ENCODE measurements at regions not wholly inside any gene's neighbourhood (a gene's known extent, or its start where the extent isn't known, plus 50 kb on each side); places are given as distances from the start of the nearest gene placed in this dataset.
A peak's percentile ranks its signal among the peaks of the same experiment; 100 is the strongest.

- Histone ChIP-seq H3K4me1 (ENCODE audit: control insufficient read depth in 3 of 3, insufficient read depth in 2 of 3, low read depth in 1 of 3, low read length in 2 of 3) (peaks cover 4 to 43% (median 8%) of the 10 kb centered on the region in 3 donors), H3K9me3 (ENCODE audit: control insufficient read depth in 2 of 2, insufficient read depth in 1 of 2, low read depth in 1 of 2, low read length in 1 of 2) (no peaks in the 10 kb centered on the region), H3K4me3 (ENCODE audit: low read depth in 1 of 3, low read length in 3 of 3) (no peak overlapping the region), H3K36me3 (ENCODE audit: control insufficient read depth in 3 of 3, insufficient read depth in 2 of 3, low read depth in 1 of 3, low read length in 3 of 3) (no peaks in the 10 kb centered on the region), H3K27ac (ENCODE audit: low read depth in 1 of 3, low read length in 2 of 3) (no peak overlapping the region), H3K27me3 (ENCODE audit: control insufficient read depth in 3 of 3, insufficient read depth in 3 of 3, low read length in 3 of 3) (no peaks in the 10 kb centered on the region)
- FAIRE-seq (no peak), DNase-seq (no peak)
- WGBS, 3 donors = 36 to 74% (median 44%) methylated on average over 4 of the region's 4 CpGs
Observed at GRCh38 chr2:105607920-105608504, 136.7 kb upstream of the NCK2 start.

GRCh38 chr2:105606081-105606480 is 138.6 kb upstream of the NCK2 start:
- no peak overlapping the region for H3K27ac ChIP-seq (ENCODE audit: low read depth in 1 of 3, low read length in 2 of 3)
- no peak overlapping the region for H3K4me3 ChIP-seq (ENCODE audit: low read depth in 1 of 3, low read length in 3 of 3)
- peaks cover 4 to 41% (median 10%) of the 10 kb centered on the region in 3 donors for H3K4me1 ChIP-seq (ENCODE audit: control insufficient read depth in 3 of 3, insufficient read depth in 2 of 3, low read depth in 1 of 3, low read length in 2 of 3)
- no peaks in the 10 kb centered on the region for H3K36me3 ChIP-seq (ENCODE audit: control insufficient read depth in 3 of 3, insufficient read depth in 2 of 3, low read depth in 1 of 3, low read length in 3 of 3)
- H3K9me3 ChIP-seq (ENCODE audit: control insufficient read depth in 2 of 2, insufficient read depth in 1 of 2, low read depth in 1 of 2, low read length in 1 of 2) = no peaks in the 10 kb centered on the region
- H3K27me3 ChIP-seq (ENCODE audit: control insufficient read depth in 3 of 3, insufficient read depth in 3 of 3, low read length in 3 of 3) = no peaks in the 10 kb centered on the region
- 85 to 89% (median 87%) methylated on average over 3 of the region's 3 CpGs for WGBS, 3 donors
- no peak for FAIRE-seq
- no peak for DNase-seq

DNA sequence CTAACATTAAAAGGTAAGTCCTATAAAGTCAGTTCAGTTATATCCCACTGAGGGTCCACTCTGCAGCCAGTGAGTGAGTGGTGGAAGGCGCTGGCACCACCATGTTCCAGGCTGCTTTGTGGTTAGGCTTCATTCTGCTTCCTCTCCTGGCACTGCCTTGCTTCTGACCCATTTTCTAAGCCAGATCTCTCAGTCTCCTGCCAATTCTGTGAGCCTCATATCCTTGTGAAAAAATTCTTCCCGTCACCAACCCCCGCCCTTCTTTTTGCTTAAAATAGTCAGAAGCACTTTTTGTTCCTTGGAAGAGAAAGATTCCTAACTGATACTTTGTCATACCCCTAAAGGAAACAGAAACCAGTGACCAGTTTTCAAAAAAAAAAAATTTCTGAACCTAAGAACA is 139.8 kb upstream of the NCK2 start:
- Histone ChIP-seq H3K36me3 (ENCODE audit: control insufficient read depth in 3 of 3, insufficient read depth in 2 of 3, low read depth in 1 of 3, low read length in 3 of 3) (no peaks in the 10 kb centered on the region), H3K27me3 (ENCODE audit: control insufficient read depth in 3 of 3, insufficient read depth in 3 of 3, low read length in 3 of 3) (no peaks in the 10 kb centered on the region), H3K4me3 (ENCODE audit: low read depth in 1 of 3, low read length in 3 of 3) (no peak overlapping the region), H3K27ac (ENCODE audit: low read depth in 1 of 3, low read length in 2 of 3) (no peak overlapping the region), H3K4me1 (ENCODE audit: control insufficient read depth in 3 of 3, insufficient read depth in 2 of 3, low read depth in 1 of 3, low read length in 2 of 3) (peaks cover 3 to 35% (median 4%) of the 10 kb centered on the region in 3 donors), H3K9me3 (ENCODE audit: control insufficient read depth in 2 of 2, insufficient read depth in 1 of 2, low read depth in 1 of 2, low read length in 1 of 2) (no peaks in the 10 kb centered on the region)
- 64 to 79% (median 69%) methylated on average over 3 of the region's 3 CpGs for WGBS, 3 donors
- no peak for DNase-seq
- FAIRE-seq = no peak

DNA sequence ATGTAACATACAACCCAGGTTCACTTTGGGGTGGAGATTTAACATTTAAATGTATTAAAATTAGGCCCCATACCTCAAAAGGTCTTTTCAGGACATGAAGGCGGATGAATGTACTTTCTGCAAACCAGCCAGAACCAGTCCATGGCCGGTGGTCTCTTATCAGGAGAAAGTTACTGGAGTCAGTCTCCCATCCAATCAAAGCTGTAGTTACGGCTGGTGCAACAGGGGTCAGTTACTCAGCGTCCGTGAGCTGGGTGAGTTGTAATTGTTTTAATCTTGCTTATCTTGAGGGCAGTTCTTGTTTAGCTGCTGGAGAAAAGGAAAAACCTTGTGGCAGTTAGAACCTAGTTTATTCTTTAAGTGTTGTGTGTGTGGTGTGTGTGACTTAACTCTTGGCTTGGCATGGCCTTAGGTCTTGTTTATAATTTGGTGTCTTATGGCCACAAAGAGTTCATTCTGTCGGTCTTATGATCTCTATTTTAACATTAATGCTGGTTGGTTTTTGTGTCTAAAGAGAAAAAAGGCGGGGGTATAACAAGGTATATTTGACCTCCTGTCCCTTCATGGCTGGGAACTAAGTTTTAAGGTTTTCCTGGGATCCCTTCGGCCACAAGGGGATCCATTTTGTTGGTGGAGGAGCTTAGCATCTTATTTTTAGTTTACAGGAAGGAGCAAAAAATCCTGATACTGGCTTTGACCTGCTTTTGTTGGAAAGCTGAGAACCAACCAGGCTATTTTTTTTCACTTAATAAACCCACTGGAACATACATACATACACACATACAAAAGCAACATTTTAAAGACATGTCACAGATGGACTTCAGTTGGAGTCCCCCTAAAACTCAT is 143.5 kb upstream of the NCK2 start:
- Histone ChIP-seq H3K4me3 (ENCODE audit: low read depth in 1 of 3, low read length in 3 of 3) (no peak overlapping the region), H3K4me1 (ENCODE audit: control insufficient read depth in 3 of 3, insufficient read depth in 2 of 3, low read depth in 1 of 3, low read length in 2 of 3) (peaks cover 0 to 21% (median 3%) of the 10 kb centered on the region in 3 donors), H3K27ac (ENCODE audit: low read depth in 1 of 3, low read length in 2 of 3) (peak overlapping the region in 1 of 3 donors; percentile 49), H3K27me3 (ENCODE audit: control insufficient read depth in 3 of 3, insufficient read depth in 3 of 3, low read length in 3 of 3) (no peaks in the 10 kb centered on the region), H3K9me3 (ENCODE audit: control insufficient read depth in 2 of 2, insufficient read depth in 1 of 2, low read depth in 1 of 2, low read length in 1 of 2) (no peaks in the 10 kb centered on the region), H3K36me3 (ENCODE audit: control insufficient read depth in 3 of 3, insufficient read depth in 2 of 3, low read depth in 1 of 3, low read length in 3 of 3) (no peaks in the 10 kb centered on the region)
- FAIRE-seq (no peak), DNase-seq (peak; percentile 62 to 73)
- 40 to 72% (median 49%) methylated on average over 8 of the region's 8 CpGs for WGBS, 3 donors

DNA sequence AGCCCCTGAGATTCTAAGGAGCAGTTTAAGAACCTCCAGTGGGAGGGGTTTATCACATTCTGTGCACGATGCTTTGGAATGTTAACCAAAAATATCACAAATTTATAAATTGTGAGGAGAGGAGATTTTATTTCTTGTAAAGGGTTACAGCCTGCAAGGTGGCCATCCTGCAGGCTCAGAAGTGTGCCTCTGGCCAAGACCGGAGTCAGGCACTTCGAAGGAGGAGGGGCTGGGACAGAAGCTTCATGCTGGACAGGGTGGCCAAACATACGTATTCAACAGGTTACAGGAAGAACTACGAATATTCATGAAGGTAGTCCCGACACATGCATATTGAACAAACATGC is 144.1 kb upstream of the NCK2 start:
- Histone ChIP-seq H3K27me3 (ENCODE audit: control insufficient read depth in 3 of 3, insufficient read depth in 3 of 3, low read length in 3 of 3) (no peaks in the 10 kb centered on the region), H3K27ac (ENCODE audit: low read depth in 1 of 3, low read length in 2 of 3) (no peak overlapping the region), H3K9me3 (ENCODE audit: control insufficient read depth in 2 of 2, insufficient read depth in 1 of 2, low read depth in 1 of 2, low read length in 1 of 2) (no peaks in the 10 kb centered on the region), H3K4me3 (ENCODE audit: low read depth in 1 of 3, low read length in 3 of 3) (no peak overlapping the region), H3K36me3 (ENCODE audit: control insufficient read depth in 3 of 3, insufficient read depth in 2 of 3, low read depth in 1 of 3, low read length in 3 of 3) (no peaks in the 10 kb centered on the region), H3K4me1 (ENCODE audit: control insufficient read depth in 3 of 3, insufficient read depth in 2 of 3, low read depth in 1 of 3, low read length in 2 of 3) (peaks cover 0 to 23% (median 3%) of the 10 kb centered on the region in 3 donors)
- WGBS, 3 donors = 76 to 91% (median 80%) methylated on average over 6 of the region's 6 CpGs
- DNase-seq (no peak), FAIRE-seq (no peak)

DNA sequence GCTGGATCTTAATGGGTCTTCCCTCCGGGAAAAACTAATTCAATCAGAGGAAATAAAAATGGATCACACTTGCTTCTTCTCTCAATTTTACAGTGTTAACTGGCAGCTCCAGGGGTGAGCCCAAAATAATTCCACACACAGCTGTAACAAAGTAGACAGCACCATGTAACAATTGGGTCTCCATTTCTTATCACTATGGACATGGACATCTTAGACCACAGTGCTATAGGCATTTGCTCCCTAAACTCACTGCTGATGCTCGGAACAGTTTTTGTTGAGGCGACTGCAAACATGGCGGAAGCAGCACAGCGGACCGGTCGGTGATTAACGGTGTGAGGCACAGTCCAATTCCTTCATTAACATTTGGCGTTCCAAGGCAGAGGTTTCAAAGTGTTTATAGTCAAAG is 144.7 kb upstream of the NCK2 start:
- FAIRE-seq = no peak
- WGBS, 3 donors = 89 to 96% (median 91%) methylated on average over 9 of the region's 9 CpGs
- peaks cover 0 to 28% (median 3%) of the 10 kb centered on the region in 3 donors for H3K4me1 ChIP-seq (ENCODE audit: control insufficient read depth in 3 of 3, insufficient read depth in 2 of 3, low read depth in 1 of 3, low read length in 2 of 3)

DNA sequence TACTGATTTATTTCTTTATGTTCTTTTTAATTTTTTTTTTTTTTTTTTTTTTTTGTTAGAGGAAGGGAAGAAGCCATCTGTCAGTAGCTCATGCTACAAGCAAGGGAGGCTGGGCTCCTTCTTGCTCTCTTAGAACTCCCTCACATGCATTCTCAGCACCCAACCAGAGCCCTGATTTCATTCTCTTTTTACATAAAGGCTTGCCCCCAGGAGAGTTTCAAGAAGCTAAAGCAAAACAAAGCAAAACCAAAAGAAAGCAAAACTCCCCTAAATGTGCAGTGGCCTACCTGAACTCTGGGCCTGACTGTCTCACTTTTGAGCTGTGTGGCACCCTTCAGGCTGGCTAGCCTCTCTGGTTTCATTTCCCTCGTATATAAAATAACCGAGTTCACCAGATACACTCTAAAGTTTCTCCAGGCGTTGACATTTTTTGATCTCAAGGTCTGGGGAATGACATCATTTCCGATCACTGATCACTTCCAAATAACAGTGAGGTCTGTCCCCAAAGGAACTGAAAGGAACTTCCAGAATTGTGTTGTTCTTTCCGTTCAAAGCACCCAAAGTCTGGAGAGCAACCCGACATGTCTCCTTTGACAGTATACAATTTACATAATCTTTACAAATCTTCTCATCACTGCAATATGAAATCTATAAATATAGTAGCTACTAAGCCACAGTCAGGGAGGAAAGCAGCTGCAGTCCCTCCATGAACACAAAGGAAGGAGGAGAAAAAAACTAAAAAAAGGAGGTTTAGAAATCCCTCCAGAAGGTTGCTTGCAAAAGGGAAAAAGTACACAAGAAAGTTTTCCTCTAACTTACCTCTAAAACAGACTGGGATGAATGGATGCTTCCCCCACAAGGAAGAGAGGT is 145.6 kb upstream of the NCK2 start:
- no peak for FAIRE-seq
- no peaks in the 10 kb centered on the region for H3K36me3 ChIP-seq (ENCODE audit: control insufficient read depth in 3 of 3, insufficient read depth in 2 of 3, low read depth in 1 of 3, low read length in 3 of 3)
- no peak overlapping the region for H3K4me3 ChIP-seq (ENCODE audit: low read depth in 1 of 3, low read length in 3 of 3)
- no peak for DNase-seq
- H3K27me3 ChIP-seq (ENCODE audit: control insufficient read depth in 3 of 3, insufficient read depth in 3 of 3, low read length in 3 of 3) = no peaks in the 10 kb centered on the region
- peaks cover 0 to 34% (median 3%) of the 10 kb centered on the region in 3 donors for H3K4me1 ChIP-seq (ENCODE audit: control insufficient read depth in 3 of 3, insufficient read depth in 2 of 3, low read depth in 1 of 3, low read length in 2 of 3)
- H3K9me3 ChIP-seq (ENCODE audit: control insufficient read depth in 2 of 2, insufficient read depth in 1 of 2, low read depth in 1 of 2, low read length in 1 of 2) = no peaks in the 10 kb centered on the region
- WGBS, 3 donors = 71 to 86% (median 76%) methylated on average over 6 of the region's 6 CpGs
- no peak overlapping the region for H3K27ac ChIP-seq (ENCODE audit: low read depth in 1 of 3, low read length in 2 of 3)

More for the DNA sequence above, 144.7 kb upstream of the NCK2 start:
- H3K4me3 ChIP-seq (ENCODE audit: low read depth in 1 of 3, low read length in 3 of 3) = no peak overlapping the region
- no peaks in the 10 kb centered on the region for H3K36me3 ChIP-seq (ENCODE audit: control insufficient read depth in 3 of 3, insufficient read depth in 2 of 3, low read depth in 1 of 3, low read length in 3 of 3)
- DNase-seq = no peak
- no peaks in the 10 kb centered on the region for H3K9me3 ChIP-seq (ENCODE audit: control insufficient read depth in 2 of 2, insufficient read depth in 1 of 2, low read depth in 1 of 2, low read length in 1 of 2)
- H3K27me3 ChIP-seq (ENCODE audit: control insufficient read depth in 3 of 3, insufficient read depth in 3 of 3, low read length in 3 of 3) = no peaks in the 10 kb centered on the region
- H3K27ac ChIP-seq (ENCODE audit: low read depth in 1 of 3, low read length in 2 of 3) = no peak overlapping the region
